HCT116 (cell line): ENCODE measurements at regions not wholly inside any gene's neighbourhood (a gene's known extent, or its start where the extent isn't known, plus 50 kb on each side); places are given as distances from the start of the nearest gene placed in this dataset.

Experiments
- ATAC-seq: fragments of 200-7000 bp; cut with Tn5 transposase; 2 replicates; pipeline ENCODE4 v1.9.1; 2020; ENCODE audit warnings: mild to moderate bottlenecking, moderate library complexity
- BruUV-seq: library from RNA; stranded (reverse); fragments of 400-500 nt; replicated peaks from 2 replicates; lab custom pipeline; 2021; lab: Mats Ljungman, UMichigan
- CTCF ChIA-PET: fragments of 300-600 bp; sonication (Branson Sonifier 250); formaldehyde crosslinking; loops from one replicate; lab custom pipeline; 2021; ENCODE audit warnings: antibody characterized with exemption; lab: Charles Lee
- POLR2A ChIA-PET: fragments of 300-600, 350-600 bp; sonication (Branson Sonifier 250); formaldehyde crosslinking; loops from one replicate; lab custom pipeline; 2021; ENCODE audit warnings: antibody characterized with exemption; lab: Charles Lee
- RAD21 ChIA-PET, 2 experiments: fragments of 300-600 bp; sonication (Branson Sonifier 250); formaldehyde crosslinking; loops; one replicate each; lab custom pipeline; 2023; ENCODE audit warnings: low total read pairs in 2 of 2; ENCODE audit not compliant: uncharacterized antibody in 2 of 2, unreplicated experiment in 2 of 2, low non-redundant PET in 1 of 2; lab: Charles Lee
- DNase-seq: peaks from one replicate; pipeline ENCODE4 v3.0.0-alpha.2; 2010; ENCODE audit warnings: low read depth, low spot score
- H2AFZ ChIP-seq: fragments of 200-600 bp; shearing (Covaris generic), sonication (generic); 2 replicates; pipeline ENCODE4 v1.6.1; 2017; ENCODE audit warnings: low read depth, mixed run types, mixed read lengths, antibody characterized with exemption, low read length; ENCODE audit not compliant: poor library complexity, severe bottlenecking
- H3K27ac ChIP-seq: 2 replicates; pipeline ENCODE4 v1.5.1; 2012; ENCODE audit warnings: low read depth, low read length
- H3K27me3 ChIP-seq: fragments of 200-600 bp; sonication (generic); 2 replicates; pipeline ENCODE4 v1.6.1; 2016; ENCODE audit warnings: mixed run types, low read length, mixed read lengths; ENCODE audit not compliant: insufficient read depth
- H3K36me3 ChIP-seq, 2 experiments: fragments of 200-500 bp in 1 of 2; fragments of 200-600 bp in 1 of 2; sonication (Bioruptor generic) in 1 of 2; sonication (generic) in 1 of 2; 2 replicates each; pipeline versions ENCODE4 v1.5.1 to v1.6.1; 2014 to 2016; ENCODE audit warnings: low read length in 2 of 2, inconsistent platforms in 1 of 2, mixed read lengths in 1 of 2, mixed run types in 1 of 2; ENCODE audit not compliant: insufficient read depth in 2 of 2, control insufficient read depth in 1 of 2
- H3K4me1 ChIP-seq, 2 experiments: fragments of 200-600 bp in 1 of 2; sonication (generic) in 1 of 2; 2 replicates each; pipeline versions ENCODE4 v1.5.1 to v1.6.1; 2012 to 2017; ENCODE audit warnings: low read length in 2 of 2, inconsistent platforms in 1 of 2, mild to moderate bottlenecking in 1 of 2, mixed read lengths in 1 of 2, mixed run types in 1 of 2, moderate library complexity in 1 of 2; ENCODE audit not compliant: insufficient read depth in 2 of 2, control insufficient read depth in 1 of 2
- H3K4me2 ChIP-seq: fragments of 200-600 bp; sonication (generic); 2 replicates; pipeline ENCODE4 v1.6.1; 2017; ENCODE audit warnings: mixed run types, low read length, mixed read lengths
- H3K4me3 ChIP-seq, 2 experiments: fragments of 200-600 bp in 1 of 2; sonication (generic) in 1 of 2; replicated peaks in 1 of 2; 2 replicates each; pipeline ENCODE4 v1.5.1; 2011 to 2016; ENCODE audit warnings: low read length in 2 of 2, control low read depth in 1 of 2, low read depth in 1 of 2, mild to moderate bottlenecking in 1 of 2, mixed read lengths in 1 of 2, mixed run types in 1 of 2
- H3K79me2 ChIP-seq: fragments of 200-600 bp; sonication (generic); 2 replicates; pipeline ENCODE4 v1.6.1; 2017; ENCODE audit warnings: mild to moderate bottlenecking, mixed run types, low read length, moderate library complexity, mixed read lengths; ENCODE audit not compliant: insufficient read depth
- H3K9ac ChIP-seq: fragments of 200-600 bp; sonication (generic); 2 replicates; pipeline ENCODE4 v1.6.1; 2016; ENCODE audit warnings: low read length, mixed read lengths
- H3K9me2 ChIP-seq: fragments of 200-600 bp; sonication (generic), shearing (Covaris generic); 2 replicates; pipeline ENCODE4 v1.6.1; 2017; ENCODE audit warnings: mixed run types, mild to moderate bottlenecking, moderate library complexity; ENCODE audit not compliant: insufficient read depth
- H3K9me3 ChIP-seq, 2 experiments: fragments of 200-500 bp in 1 of 2; fragments of 200-600 bp in 1 of 2; sonication (Bioruptor generic) in 1 of 2; sonication (generic) in 1 of 2; 2 replicates each; pipeline ENCODE4 v1.6.1; 2014 to 2017; ENCODE audit warnings: low read length in 2 of 2, mixed read lengths in 2 of 2, inconsistent platforms in 1 of 2, low read depth in 1 of 2, mild to moderate bottlenecking in 1 of 2, mixed run types in 1 of 2, moderate library complexity in 1 of 2; ENCODE audit not compliant: control insufficient read depth in 1 of 2, insufficient read depth in 1 of 2
- H4K20me1 ChIP-seq: fragments of 200-600 bp; sonication (generic), shearing (Covaris generic); 2 replicates; pipeline ENCODE4 v1.6.1; 2017; ENCODE audit warnings: mixed run types, mild to moderate bottlenecking, moderate library complexity; ENCODE audit not compliant: insufficient read depth
- CTCF ChIP-seq, 3 experiments: fragments of 200-600 bp in 1 of 3; sonication (generic) in 1 of 3; IDR thresholded peaks in 2 of 3; conservative IDR thresholded peaks in 1 of 3; 2 replicates each; pipeline ENCODE4 v1.5.1; 2012 to 2017; ENCODE audit warnings: low read depth in 2 of 3, low read length in 2 of 3, antibody characterized with exemption in 1 of 3, borderline replicate concordance in 1 of 3, control low read depth in 1 of 3, mild to moderate bottlenecking in 1 of 3, mixed read lengths in 1 of 3, mixed run types in 1 of 3, moderate library complexity in 1 of 3; ENCODE audit not compliant: insufficient read depth in 1 of 3
- EGR1 ChIP-seq: IDR thresholded peaks from 2 replicates; pipeline ENCODE4 v1.6.1; 2012; ENCODE audit warnings: low read depth
- EZH2phosphoT487 ChIP-seq: fragments of 200-600 bp; IDR thresholded peaks from 2 replicates; pipeline ENCODE4 v1.6.1; 2018; ENCODE audit warnings: antibody characterized with exemption, borderline replicate concordance
- JUND ChIP-seq: IDR thresholded peaks from 2 replicates; pipeline ENCODE4 v1.6.1; 2012
- POLR2AphosphoS5 ChIP-seq: IDR thresholded peaks from 2 replicates; pipeline ENCODE4 v1.6.1; 2011; ENCODE audit warnings: mild to moderate bottlenecking, low read depth, low read length, moderate library complexity
- REST ChIP-seq: IDR thresholded peaks from 2 replicates; pipeline ENCODE4 v1.6.1; 2012; ENCODE audit warnings: low read depth
- TCF7L2 ChIP-seq: IDR thresholded peaks from 2 replicates; pipeline ENCODE4 v1.7.0; 2011; ENCODE audit warnings: borderline replicate concordance, inconsistent platforms; ENCODE audit not compliant: insufficient read depth, insufficient read length; ENCODE audit errors: extremely low read depth
- ZFX ChIP-seq: fragments of 450-650 bp; IDR thresholded peaks from 2 replicates; pipeline ENCODE4 v1.6.1; 2017
- ZNF274 ChIP-seq: fragments of 200-500 bp; sonication (Bioruptor generic); IDR thresholded peaks from 2 replicates; pipeline ENCODE4 v1.6.1; 2014; ENCODE audit warnings: mild to moderate bottlenecking, low read depth, low read length, inconsistent platforms
- intact Hi-C: fragments of 100-400 bp; cut with micrococcal nuclease; formaldehyde crosslinking; loops from 2 replicates; pipeline ENCODE4 v1.10.0; 2022

- ChIA-PET CTCF (no interaction called here), POLR2A (interaction anchor here (0.5 kb wide), 1 partner anchor 11 kb away, joined by 3 read pairs; no protein-coding TSS in a partner anchor)
- Histone ChIP-seq H3K9me2 (no peaks in the 10 kb centered on the region), H2AFZ (no peak overlapping the region), H3K36me3 (no peaks in the 10 kb centered on the region)
- no peak for TF ChIP-seq CTCF (IDR thresholded peaks at IDR 0.05 in 2 of 3, conservative IDR thresholded peaks at IDR 0.05 in 1 of 3; ENCODE audit: borderline replicate concordance in 1 of 3, insufficient read depth in 1 of 3, low read depth in 2 of 3, low read length in 2 of 3)
- TF ChIP-seq ZNF274: no peak
- no peak for TF ChIP-seq EGR1
- TF ChIP-seq POLR2AphosphoS5: no peak
- TF ChIP-seq EZH2phosphoT487: no peak
- no peak for TF ChIP-seq ZFX
- TF ChIP-seq TCF7L2: no peak
- TF ChIP-seq JUND: no peak
- TF ChIP-seq REST: no peak
- TF ChIP-seq, all 23 proteins: peak for 0
- DNase-seq (no peak), ATAC-seq (no peak)
- Histone ChIP-seq H3K79me2 (no peaks in the 10 kb centered on the region), H4K20me1 (no peaks in the 10 kb centered on the region), H3K9ac (no peak overlapping the region), H3K4me1 (peaks cover 0 to 11% of the 10 kb centered on the region in 2 experiments; a peak in 1 of 4 replicates), H3K9me3 (no peaks in the 10 kb centered on the region), H3K27ac (no peak overlapping the region), H3K4me2 (no peak overlapping the region), H3K27me3 (no peaks in the 10 kb centered on the region), H3K4me3 (no peak overlapping the region)
- RAD21 ChIA-PET: no interaction called here
- BruUV-seq: no TSS peak
- intact Hi-C loops: no loop called here
These were observed 183.6 kb upstream of the DDHD1 start for GRCh38 chr14:53336729-53337128.
